ENCODE measurements at regions not wholly inside any gene's neighbourhood (a gene's known extent, or its start where the extent isn't known, plus 50 kb on each side); places are given as distances from the start of the nearest gene placed in this dataset.

DNA sequence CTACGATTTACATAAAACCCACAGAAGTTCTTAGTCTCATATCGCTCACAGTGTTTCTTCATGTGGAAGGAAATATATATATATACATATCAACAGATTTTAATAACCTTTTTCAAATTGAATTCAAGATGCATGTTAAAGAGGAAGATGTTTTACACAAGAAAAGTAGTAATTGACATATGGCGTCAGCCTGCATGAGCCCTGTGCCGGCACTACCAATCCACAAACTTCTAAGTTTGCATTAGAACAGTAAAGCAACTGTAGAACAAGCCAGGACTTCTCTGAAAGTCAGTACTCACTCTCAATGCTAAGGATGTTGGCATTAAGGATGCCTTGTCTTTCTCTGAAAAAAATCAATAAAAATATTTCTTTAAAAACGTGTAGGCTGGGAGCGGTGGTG lies 441.3 kb upstream of the SMIM31 start:
- Histone ChIP-seq H3K27ac (ENCODE audit: extremely low read depth, low read depth, low read length) (no peak overlapping the region), H3K4me1 (ENCODE audit: control insufficient read depth, insufficient read depth, low read length) (no peaks in the 10 kb centered on the region), H3K4me3 (ENCODE audit: low read depth, low read length) (no peak overlapping the region), H3K36me3 (ENCODE audit: control insufficient read depth in 2 of 2, insufficient read depth in 1 of 2, low read length in 2 of 2) (no peaks in the 10 kb centered on the region), H3K9me3 (ENCODE audit: control insufficient read depth, insufficient read depth, low read depth, low read length) (no peaks in the 10 kb centered on the region)
- ChIA-PET POLR2A (no interaction called here), CTCF (no interaction called here)
- TF ChIP-seq ZNF114 (tag by site-specific recombination; IDR thresholded peaks at IDR 0.05) (no peak), KLF10 (tag by site-specific recombination; IDR thresholded peaks at IDR 0.05) (no peak), ZNF501 (tag by site-specific recombination; IDR thresholded peaks at IDR 0.05) (no peak), ZNF473 (tag by site-specific recombination; IDR thresholded peaks at IDR 0.05) (no peak), GFI1B (tag by site-specific recombination; IDR thresholded peaks at IDR 0.05) (no peak), KLF9 (tag by site-specific recombination; IDR thresholded peaks at IDR 0.05; ENCODE audit: low read depth) (no peak), FEZF1 (tag by site-specific recombination; IDR thresholded peaks at IDR 0.05) (no peak), YY2 (tag by site-specific recombination; IDR thresholded peaks at IDR 0.05) (no peak), PRDM1 (tag by site-specific recombination; IDR thresholded peaks at IDR 0.05) (no peak), ZNF558 (tag by site-specific recombination; IDR thresholded peaks at IDR 0.05) (no peak), ZNF670 (tag by site-specific recombination; IDR thresholded peaks at IDR 0.05; ENCODE audit: low read depth) (no peak), ZNF76 (tag by site-specific recombination; IDR thresholded peaks at IDR 0.05; ENCODE audit: borderline replicate concordance, low read depth) (no peak), ZNF394 (tag by site-specific recombination; IDR thresholded peaks at IDR 0.05; ENCODE audit: borderline replicate concordance) (no peak), ZXDB (tag by site-specific recombination; IDR thresholded peaks at IDR 0.05) (no peak)
- TF ChIP-seq, protein P1, sequence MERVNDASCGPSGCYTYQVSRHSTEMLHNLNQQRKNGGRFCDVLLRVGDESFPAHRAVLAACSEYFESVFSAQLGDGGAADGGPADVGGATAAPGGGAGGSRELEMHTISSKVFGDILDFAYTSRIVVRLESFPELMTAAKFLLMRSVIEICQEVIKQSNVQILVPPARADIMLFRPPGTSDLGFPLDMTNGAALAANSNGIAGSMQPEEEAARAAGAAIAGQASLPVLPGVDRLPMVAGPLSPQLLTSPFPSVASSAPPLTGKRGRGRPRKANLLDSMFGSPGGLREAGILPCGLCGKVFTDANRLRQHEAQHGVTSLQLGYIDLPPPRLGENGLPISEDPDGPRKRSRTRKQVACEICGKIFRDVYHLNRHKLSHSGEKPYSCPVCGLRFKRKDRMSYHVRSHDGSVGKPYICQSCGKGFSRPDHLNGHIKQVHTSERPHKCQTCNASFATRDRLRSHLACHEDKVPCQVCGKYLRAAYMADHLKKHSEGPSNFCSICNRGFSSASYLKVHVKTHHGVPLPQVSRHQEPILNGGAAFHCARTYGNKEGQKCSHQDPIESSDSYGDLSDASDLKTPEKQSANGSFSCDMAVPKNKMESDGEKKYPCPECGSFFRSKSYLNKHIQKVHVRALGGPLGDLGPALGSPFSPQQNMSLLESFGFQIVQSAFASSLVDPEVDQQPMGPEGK (tag by site-specific recombination; IDR thresholded peaks at IDR 0.05) = no peak
- TF ChIP-seq, protein P2, sequence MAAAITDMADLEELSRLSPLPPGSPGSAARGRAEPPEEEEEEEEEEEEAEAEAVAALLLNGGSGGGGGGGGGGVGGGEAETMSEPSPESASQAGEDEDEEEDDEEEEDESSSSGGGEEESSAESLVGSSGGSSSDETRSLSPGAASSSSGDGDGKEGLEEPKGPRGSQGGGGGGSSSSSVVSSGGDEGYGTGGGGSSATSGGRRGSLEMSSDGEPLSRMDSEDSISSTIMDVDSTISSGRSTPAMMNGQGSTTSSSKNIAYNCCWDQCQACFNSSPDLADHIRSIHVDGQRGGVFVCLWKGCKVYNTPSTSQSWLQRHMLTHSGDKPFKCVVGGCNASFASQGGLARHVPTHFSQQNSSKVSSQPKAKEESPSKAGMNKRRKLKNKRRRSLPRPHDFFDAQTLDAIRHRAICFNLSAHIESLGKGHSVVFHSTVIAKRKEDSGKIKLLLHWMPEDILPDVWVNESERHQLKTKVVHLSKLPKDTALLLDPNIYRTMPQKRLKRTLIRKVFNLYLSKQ (tag by site-specific recombination; IDR thresholded peaks at IDR 0.05; ENCODE audit: borderline replicate concordance) = no peak
- TF ChIP-seq, protein P3, sequence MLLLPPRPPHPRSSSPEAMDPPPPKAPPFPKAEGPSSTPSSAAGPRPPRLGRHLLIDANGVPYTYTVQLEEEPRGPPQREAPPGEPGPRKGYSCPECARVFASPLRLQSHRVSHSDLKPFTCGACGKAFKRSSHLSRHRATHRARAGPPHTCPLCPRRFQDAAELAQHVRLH (tag by site-specific recombination; IDR thresholded peaks at IDR 0.05) = no peak
- TF ChIP-seq, protein P4, sequence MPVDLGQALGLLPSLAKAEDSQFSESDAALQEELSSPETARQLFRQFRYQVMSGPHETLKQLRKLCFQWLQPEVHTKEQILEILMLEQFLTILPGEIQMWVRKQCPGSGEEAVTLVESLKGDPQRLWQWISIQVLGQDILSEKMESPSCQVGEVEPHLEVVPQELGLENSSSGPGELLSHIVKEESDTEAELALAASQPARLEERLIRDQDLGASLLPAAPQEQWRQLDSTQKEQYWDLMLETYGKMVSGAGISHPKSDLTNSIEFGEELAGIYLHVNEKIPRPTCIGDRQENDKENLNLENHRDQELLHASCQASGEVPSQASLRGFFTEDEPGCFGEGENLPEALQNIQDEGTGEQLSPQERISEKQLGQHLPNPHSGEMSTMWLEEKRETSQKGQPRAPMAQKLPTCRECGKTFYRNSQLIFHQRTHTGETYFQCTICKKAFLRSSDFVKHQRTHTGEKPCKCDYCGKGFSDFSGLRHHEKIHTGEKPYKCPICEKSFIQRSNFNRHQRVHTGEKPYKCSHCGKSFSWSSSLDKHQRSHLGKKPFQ (tag by site-specific recombination; IDR thresholded peaks at IDR 0.05) = no peak
- TF ChIP-seq, protein P5, sequence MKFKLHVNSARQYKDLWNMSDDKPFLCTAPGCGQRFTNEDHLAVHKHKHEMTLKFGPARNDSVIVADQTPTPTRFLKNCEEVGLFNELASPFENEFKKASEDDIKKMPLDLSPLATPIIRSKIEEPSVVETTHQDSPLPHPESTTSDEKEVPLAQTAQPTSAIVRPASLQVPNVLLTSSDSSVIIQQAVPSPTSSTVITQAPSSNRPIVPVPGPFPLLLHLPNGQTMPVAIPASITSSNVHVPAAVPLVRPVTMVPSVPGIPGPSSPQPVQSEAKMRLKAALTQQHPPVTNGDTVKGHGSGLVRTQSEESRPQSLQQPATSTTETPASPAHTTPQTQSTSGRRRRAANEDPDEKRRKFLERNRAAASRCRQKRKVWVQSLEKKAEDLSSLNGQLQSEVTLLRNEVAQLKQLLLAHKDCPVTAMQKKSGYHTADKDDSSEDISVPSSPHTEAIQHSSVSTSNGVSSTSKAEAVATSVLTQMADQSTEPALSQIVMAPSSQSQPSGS (tag by site-specific recombination; IDR thresholded peaks at IDR 0.05; ENCODE audit: low read depth) = no peak
- TF ChIP-seq, protein P6, sequence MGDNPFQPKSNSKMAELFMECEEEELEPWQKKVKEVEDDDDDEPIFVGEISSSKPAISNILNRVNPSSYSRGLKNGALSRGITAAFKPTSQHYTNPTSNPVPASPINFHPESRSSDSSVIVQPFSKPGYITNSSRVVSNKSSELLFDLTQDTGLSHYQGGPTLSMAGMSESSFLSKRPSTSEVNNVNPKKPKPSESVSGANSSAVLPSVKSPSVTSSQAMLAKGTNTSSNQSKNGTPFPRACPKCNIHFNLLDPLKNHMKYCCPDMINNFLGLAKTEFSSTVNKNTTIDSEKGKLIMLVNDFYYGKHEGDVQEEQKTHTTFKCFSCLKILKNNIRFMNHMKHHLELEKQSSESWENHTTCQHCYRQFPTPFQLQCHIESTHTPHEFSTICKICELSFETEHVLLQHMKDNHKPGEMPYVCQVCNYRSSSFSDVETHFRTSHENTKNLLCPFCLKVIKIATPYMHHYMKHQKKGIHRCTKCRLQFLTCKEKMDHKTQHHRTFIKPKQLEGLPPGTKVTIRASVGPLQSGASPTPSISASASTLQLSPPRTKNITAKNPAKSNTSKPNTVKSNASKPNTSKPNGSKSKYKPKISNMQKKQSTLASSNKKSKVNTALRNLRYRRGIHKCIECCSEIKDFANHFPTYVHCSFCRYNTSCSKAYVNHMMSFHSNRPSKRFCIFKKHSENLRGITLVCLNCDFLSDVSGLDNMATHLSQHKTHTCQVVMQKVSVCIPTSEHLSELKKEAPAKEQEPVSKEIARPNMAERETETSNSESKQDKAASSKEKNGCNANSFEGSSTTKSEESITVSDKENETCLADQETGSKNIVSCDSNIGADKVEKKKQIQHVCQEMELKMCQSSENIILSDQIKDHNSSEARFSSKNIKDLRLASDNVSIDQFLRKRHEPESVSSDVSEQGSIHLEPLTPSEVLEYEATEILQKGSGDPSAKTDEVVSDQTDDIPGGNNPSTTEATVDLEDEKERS (tag by site-specific recombination; IDR thresholded peaks at IDR 0.05) = no peak
